Testis (tissue), 2 donors: ENCODE measurements at regions not wholly inside any gene's neighbourhood (a gene's known extent, or its start where the extent isn't known, plus 50 kb on each side); places are given as distances from the start of the nearest gene placed in this dataset.

Source experiments
- DNase-seq: peaks from one replicate; pipeline ENCODE4 v3.0.0-alpha.2; 2019
- H3K27ac ChIP-seq, 2 donors: fragments of 200-600 bp; sonication (generic); one replicate each; pipeline ENCODE4 v1.5.1; 2019
- H3K27me3 ChIP-seq: fragments of 200-600 bp; sonication (generic); one replicate; pipeline ENCODE4 v1.5.1; 2019
- H3K36me3 ChIP-seq: fragments of 200-600 bp; sonication (generic); one replicate; pipeline ENCODE4 v1.5.1; 2017; ENCODE audit warnings: low read depth; ENCODE audit errors: missing control alignments
- H3K4me1 ChIP-seq: fragments of 200-600 bp; sonication (generic); one replicate; pipeline ENCODE4 v1.5.1; 2019
- H3K4me3 ChIP-seq, 2 donors: fragments of 200-600 bp; sonication (generic); one replicate each; pipeline ENCODE4 v1.5.1; 2017 to 2019
- H3K9me3 ChIP-seq: fragments of 200-600 bp; sonication (generic); one replicate; pipeline ENCODE4 v1.5.1; 2017
- CTCF ChIP-seq, 3 experiments: fragments of 450-650 bp in 2 of 3; fragments of 200-600 bp in 1 of 3; sonication (generic) in 1 of 3; IDR thresholded peaks; one replicate each; pipeline ENCODE4 v1.5.1; 2016 to 2019; ENCODE audit warnings: antibody characterized with exemption in 3 of 3, mild to moderate bottlenecking in 2 of 3, moderate library complexity in 1 of 3
- POLR2A ChIP-seq: fragments of 450-650 bp; IDR thresholded peaks from one replicate; pipeline ENCODE4 v1.6.1; 2017; ENCODE audit warnings: antibody characterized with exemption, mild to moderate bottlenecking, moderate library complexity
- WGBS, 2 donors: methylation state at CpG; one replicate each; pipeline ENCODE4 v1.1.5; 2018; 5-methylcytosine and 5-hydroxymethylcytosine counted together
- intact Hi-C: fragments of 100-400 bp; cut with DNase I; formaldehyde crosslinking; loops from one replicate; pipeline ENCODE4 v1.15.1; 2023; ENCODE audit warnings: low total_unique reads

- DNase-seq, result no peak
- Histone ChIP-seq H3K4me3 (no peak overlapping the region), H3K36me3 (no peaks in the 10 kb centered on the region), H3K9me3 (no peaks in the 10 kb centered on the region), H3K4me1 (no peaks in the 10 kb centered on the region), H3K27me3 (no peaks in the 10 kb centered on the region), H3K27ac (no peak overlapping the region)
- TF ChIP-seq POLR2A (no peak), CTCF (IDR thresholded peaks at IDR 0.05) (no peak)
- intact Hi-C loops, result no loop called here
- WGBS, 2 donors, result 96 to 97% methylated on average over 11 to 12 of the region's 12 CpGs
Observed at GRCh38 chr1:234932106-234932505, 196.5 kb downstream of the TOMM20 start.

GRCh38 chr1:234931404-234931973 lies 197.1 kb downstream of the TOMM20 start:
- intact Hi-C loops, result no loop called here
- Histone ChIP-seq H3K27me3 (no peaks in the 10 kb centered on the region), H3K36me3 (no peaks in the 10 kb centered on the region), H3K4me1 (peaks cover 1% of the 10 kb centered on the region), H3K27ac (no peak overlapping the region), H3K9me3 (no peaks in the 10 kb centered on the region), H3K4me3 (no peak overlapping the region)
- TF ChIP-seq CTCF (IDR thresholded peaks at IDR 0.05) (no peak), POLR2A (no peak)
- no peak for DNase-seq
- 72 to 87% methylated on average over 3 to 4 of the region's 4 CpGs for WGBS, 2 donors

GRCh38 chr1:234929369-234929768 lies 199.3 kb downstream of the TOMM20 start:
- TF ChIP-seq CTCF (IDR thresholded peaks at IDR 0.05) (no peak), POLR2A (no peak)
- Histone ChIP-seq H3K4me1 (peaks cover 10% of the 10 kb centered on the region), H3K27me3 (no peaks in the 10 kb centered on the region), H3K9me3 (no peaks in the 10 kb centered on the region), H3K27ac (no peak overlapping the region), H3K4me3 (no peak overlapping the region), H3K36me3 (no peaks in the 10 kb centered on the region)
- WGBS, 2 donors, result 89 to 91% methylated on average over 3 of the region's 3 CpGs
- intact Hi-C loops, result no loop called here
- DNase-seq, result no peak

- H3K36me3 ChIP-seq, result no peaks in the 10 kb centered on the region
- no peak overlapping the region for H3K27ac ChIP-seq
- H3K4me1 ChIP-seq, result peaks cover 10% of the 10 kb centered on the region
- DNase-seq, result no peak
- H3K9me3 ChIP-seq, result no peaks in the 10 kb centered on the region
- intact Hi-C loops, result no loop called here
- no peak overlapping the region for H3K4me3 ChIP-seq
- no peaks in the 10 kb centered on the region for H3K27me3 ChIP-seq
- TF ChIP-seq CTCF (IDR thresholded peaks at IDR 0.05), result no peak
- TF ChIP-seq POLR2A, result no peak
- 93 to 98% methylated on average over 5 of the region's 5 CpGs for WGBS, 2 donors
Observed at GRCh38 chr1:234928642-234929041, 200.0 kb downstream of the TOMM20 start.

- intact Hi-C loops, result no loop called here
- no peaks in the 10 kb centered on the region for H3K36me3 ChIP-seq
- 82 to 83% methylated on average over 10 of the region's 10 CpGs for WGBS, 2 donors
- no peak for TF ChIP-seq CTCF (IDR thresholded peaks at IDR 0.05)
- no peak for TF ChIP-seq POLR2A
- peaks cover 10% of the 10 kb centered on the region for H3K4me1 ChIP-seq
- no peaks in the 10 kb centered on the region for H3K27me3 ChIP-seq
- no peak overlapping the region for H3K4me3 ChIP-seq
- no peaks in the 10 kb centered on the region for H3K9me3 ChIP-seq
- no peak overlapping the region for H3K27ac ChIP-seq
- DNase-seq, result no peak
Observed at GRCh38 chr1:234927971-234928640, 200.5 kb downstream of the TOMM20 start.
